ENCODE measurements at regions not wholly inside any gene's neighbourhood (a gene's known extent, or its start where the extent isn't known, plus 50 kb on each side); places are given as distances from the start of the nearest gene placed in this dataset.
"Not testable (repeated sequence)": the region's sequence is repeated elsewhere in the genome, so short reads cannot be mapped to it uniquely, and the experiment has no call there.

GRCh38 chr9:104362912-104363472 is 141.1 kb upstream of the OR13F1 start:
- FAIRE-seq, result no peak
- DNase-seq (ENCODE audit: insufficient read length, low spot score), result no peak
- TF ChIP-seq SPI1 (IDR thresholded peaks at IDR 0.05; ENCODE audit: low read depth, low read length) (no peak), PAX5 (IDR thresholded peaks at IDR 0.05; ENCODE audit: insufficient read depth, low read length, severe bottlenecking) (no peak), POU2F2 (IDR thresholded peaks at IDR 0.05; ENCODE audit: low read depth, low read length) (no peak), TAF1 (IDR thresholded peaks at IDR 0.05; ENCODE audit: low read depth, low read length) (no peak), POLR2AphosphoS5 (IDR thresholded peaks at IDR 0.05; ENCODE audit: low read depth, low read length) (no peak), POLR2A (IDR thresholded peaks at IDR 0.05; ENCODE audit: low read depth, low read length) (no peak)

- TF ChIP-seq SPI1 (IDR thresholded peaks at IDR 0.05; ENCODE audit: low read depth, low read length) (no peak), TAF1 (IDR thresholded peaks at IDR 0.05; ENCODE audit: low read depth, low read length) (no peak), PAX5 (IDR thresholded peaks at IDR 0.05; ENCODE audit: insufficient read depth, low read length, severe bottlenecking) (no peak), POLR2AphosphoS5 (IDR thresholded peaks at IDR 0.05; ENCODE audit: low read depth, low read length) (no peak), POU2F2 (IDR thresholded peaks at IDR 0.05; ENCODE audit: low read depth, low read length) (no peak), POLR2A (IDR thresholded peaks at IDR 0.05; ENCODE audit: low read depth, low read length) (no peak)
- FAIRE-seq (no peak), DNase-seq (ENCODE audit: insufficient read length, low spot score) (no peak)
These were observed 136.6 kb upstream of the OR13F1 start for GRCh38 chr9:104367507-104367906.

- FAIRE-seq; DNase-seq (ENCODE audit: insufficient read length, low spot score): not testable (repeated sequence)
These were observed 135.7 kb upstream of the OR13F1 start for GRCh38 chr9:104368318-104368717.

- TF ChIP-seq POLR2A (IDR thresholded peaks at IDR 0.05; ENCODE audit: low read depth, low read length) (no peak), SPI1 (IDR thresholded peaks at IDR 0.05; ENCODE audit: low read depth, low read length) (no peak), TAF1 (IDR thresholded peaks at IDR 0.05; ENCODE audit: low read depth, low read length) (no peak), PAX5 (IDR thresholded peaks at IDR 0.05; ENCODE audit: insufficient read depth, low read length, severe bottlenecking) (no peak), POU2F2 (IDR thresholded peaks at IDR 0.05; ENCODE audit: low read depth, low read length) (no peak)
- FAIRE-seq (no peak), DNase-seq (ENCODE audit: insufficient read length, low spot score) (no peak)
These were observed 129.4 kb upstream of the OR13F1 start for GRCh38 chr9:104374711-104375110.

GRCh38 chr9:104386013-104386412 is 118.0 kb upstream of the OR13F1 start:
- no peak for DNase-seq (ENCODE audit: insufficient read length, low spot score)
- no peak for FAIRE-seq
- TF ChIP-seq POLR2A (IDR thresholded peaks at IDR 0.05; ENCODE audit: low read depth, low read length) (no peak), PAX5 (IDR thresholded peaks at IDR 0.05; ENCODE audit: insufficient read depth, low read length, severe bottlenecking) (no peak), POU2F2 (IDR thresholded peaks at IDR 0.05; ENCODE audit: low read depth, low read length) (no peak), TAF1 (IDR thresholded peaks at IDR 0.05; ENCODE audit: low read depth, low read length) (no peak), SPI1 (IDR thresholded peaks at IDR 0.05; ENCODE audit: low read depth, low read length) (no peak), POLR2AphosphoS5 (IDR thresholded peaks at IDR 0.05; ENCODE audit: low read depth, low read length) (no peak)

GRCh38 chr9:104386425-104387069 is 117.5 kb upstream of the OR13F1 start:
- no peak for TF ChIP-seq POLR2AphosphoS5 (IDR thresholded peaks at IDR 0.05; ENCODE audit: low read depth, low read length)
- no peak for TF ChIP-seq PAX5 (IDR thresholded peaks at IDR 0.05; ENCODE audit: insufficient read depth, low read length, severe bottlenecking)
- TF ChIP-seq POLR2A (IDR thresholded peaks at IDR 0.05; ENCODE audit: low read depth, low read length), result no peak
- TF ChIP-seq SPI1 (IDR thresholded peaks at IDR 0.05; ENCODE audit: low read depth, low read length), result no peak
- TF ChIP-seq POU2F2 (IDR thresholded peaks at IDR 0.05; ENCODE audit: low read depth, low read length), result no peak
- no peak for TF ChIP-seq TAF1 (IDR thresholded peaks at IDR 0.05; ENCODE audit: low read depth, low read length)
- peak; percentile 82 for FAIRE-seq
- DNase-seq (ENCODE audit: insufficient read length, low spot score), result no peak

- DNase-seq (ENCODE audit: insufficient read length, low spot score) (no peak), FAIRE-seq (no peak)
- no peak for TF ChIP-seq SPI1 (IDR thresholded peaks at IDR 0.05; ENCODE audit: low read depth, low read length)
- no peak for TF ChIP-seq POLR2AphosphoS5 (IDR thresholded peaks at IDR 0.05; ENCODE audit: low read depth, low read length)
- no peak for TF ChIP-seq POU2F2 (IDR thresholded peaks at IDR 0.05; ENCODE audit: low read depth, low read length)
- TF ChIP-seq TAF1 (IDR thresholded peaks at IDR 0.05; ENCODE audit: low read depth, low read length), result no peak
- TF ChIP-seq POLR2A (IDR thresholded peaks at IDR 0.05; ENCODE audit: low read depth, low read length), result no peak
- no peak for TF ChIP-seq PAX5 (IDR thresholded peaks at IDR 0.05; ENCODE audit: insufficient read depth, low read length, severe bottlenecking)
These were observed 116.0 kb upstream of the OR13F1 start for GRCh38 chr9:104388071-104388470.

GRCh38 chr9:104389341-104389740 is 114.7 kb upstream of the OR13F1 start:
- TF ChIP-seq POLR2AphosphoS5 (IDR thresholded peaks at IDR 0.05; ENCODE audit: low read depth, low read length) (no peak), PAX5 (IDR thresholded peaks at IDR 0.05; ENCODE audit: insufficient read depth, low read length, severe bottlenecking) (no peak), POU2F2 (IDR thresholded peaks at IDR 0.05; ENCODE audit: low read depth, low read length) (no peak), TAF1 (IDR thresholded peaks at IDR 0.05; ENCODE audit: low read depth, low read length) (no peak), POLR2A (IDR thresholded peaks at IDR 0.05; ENCODE audit: low read depth, low read length) (no peak), SPI1 (IDR thresholded peaks at IDR 0.05; ENCODE audit: low read depth, low read length) (no peak)
- no peak for FAIRE-seq
- DNase-seq (ENCODE audit: insufficient read length, low spot score), result no peak

- not testable (repeated sequence) for DNase-seq (ENCODE audit: insufficient read length, low spot score); FAIRE-seq
These were observed 109.2 kb upstream of the OR13F1 start for GRCh38 chr9:104394901-104395300.

GRCh38 chr9:104412238-104412637 is 91.8 kb upstream of the OR13F1 start:
- FAIRE-seq (no peak), DNase-seq (ENCODE audit: insufficient read length, low spot score) (no peak)
- TF ChIP-seq POLR2A (IDR thresholded peaks at IDR 0.05; ENCODE audit: low read depth, low read length) (no peak), SPI1 (IDR thresholded peaks at IDR 0.05; ENCODE audit: low read depth, low read length) (no peak), POU2F2 (IDR thresholded peaks at IDR 0.05; ENCODE audit: low read depth, low read length) (no peak), POLR2AphosphoS5 (IDR thresholded peaks at IDR 0.05; ENCODE audit: low read depth, low read length) (no peak), TAF1 (IDR thresholded peaks at IDR 0.05; ENCODE audit: low read depth, low read length) (no peak), PAX5 (IDR thresholded peaks at IDR 0.05; ENCODE audit: insufficient read depth, low read length, severe bottlenecking) (no peak)

Measured in GM12891 (cell line).